ENCODE measurements at regions not wholly inside any gene's neighbourhood (a gene's known extent, or its start where the extent isn't known, plus 50 kb on each side); places are given as distances from the start of the nearest gene placed in this dataset.

DNA sequence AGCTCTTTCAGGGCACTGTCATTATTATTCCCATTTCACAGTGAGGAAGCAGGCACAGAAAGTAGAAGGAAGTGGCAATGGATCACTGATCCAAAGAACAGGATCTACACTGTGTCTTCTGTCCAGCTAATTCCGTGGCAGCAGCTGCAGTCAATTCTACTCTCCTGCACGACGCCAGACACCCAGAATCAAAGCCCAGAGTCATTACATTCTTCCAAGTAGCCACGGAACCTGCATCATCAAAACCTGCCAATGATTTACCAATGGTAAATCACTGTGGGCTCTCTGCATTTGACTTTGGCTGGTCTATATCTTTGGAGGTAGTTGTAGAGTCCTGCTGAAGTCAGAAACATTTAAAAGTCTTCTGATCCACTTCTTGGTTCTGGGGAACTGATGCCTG is 767.7 kb downstream of the LIG4 start:
- Histone ChIP-seq H3K9me1 (replicated peaks; ENCODE audit: control insufficient read depth, extremely low read depth, insufficient read depth, low read length) (no peaks in the 10 kb centered on the region), H4K20me1 (replicated peaks; ENCODE audit: control insufficient read depth, extremely low read depth, insufficient read depth, low read length) (no peaks in the 10 kb centered on the region), H2AFZ (ENCODE audit: low read depth, low read length) (no peak overlapping the region), H3K36me3 (ENCODE audit: control insufficient read depth in 2 of 2, extremely low read depth in 1 of 2, insufficient read depth in 2 of 2, low read length in 2 of 2) (no peaks in the 10 kb centered on the region), H3K9me3 (replicated peaks; ENCODE audit: control insufficient read depth, insufficient read depth, low read length) (no peaks in the 10 kb centered on the region), H3K4me2 (ENCODE audit: insufficient read depth, low read length) (no peak overlapping the region), H3K9ac (replicated peaks; ENCODE audit: extremely low read depth, insufficient read depth, low read length) (no peak overlapping the region), H3K4me3 (replicated peaks in 1 of 3; ENCODE audit: insufficient read depth in 1 of 3, low read depth in 1 of 3, low read length in 3 of 3) (no peak overlapping the region), H3K79me2 (ENCODE audit: control insufficient read depth, insufficient read depth, low read length) (no peaks in the 10 kb centered on the region), H3K27ac (ENCODE audit: insufficient read depth, low read depth, low read length) (no peak overlapping the region), H3K27me3 (ENCODE audit: control insufficient read depth in 2 of 2, insufficient read depth in 2 of 2, low read length in 2 of 2) (no peaks in the 10 kb centered on the region), H3K4me1 (ENCODE audit: control insufficient read depth, extremely low read depth, insufficient read depth, low read length) (peaks cover 23% of the 10 kb centered on the region)
- ChIA-PET CTCF (no interaction called here), POLR2A (no interaction called here)
- no TSS peak for BruUV-seq (replicated peaks)
- DNase-seq (ENCODE audit: low read depth, low spot score) (no peak), FAIRE-seq (no peak)
- dilution Hi-C loops (cut with MboI; ENCODE audit: extremely low pct_ligation_motif_present, low sequenced_read_pairs): no loop called here
- intact Hi-C loops (cut with micrococcal nuclease): no loop called here
- TF ChIP-seq, protein P1, sequence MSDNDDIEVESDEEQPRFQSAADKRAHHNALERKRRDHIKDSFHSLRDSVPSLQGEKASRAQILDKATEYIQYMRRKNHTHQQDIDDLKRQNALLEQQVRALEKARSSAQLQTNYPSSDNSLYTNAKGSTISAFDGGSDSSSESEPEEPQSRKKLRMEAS (IDR thresholded peaks at IDR 0.05; ENCODE audit: insufficient read depth, insufficient read length): no peak
- TF ChIP-seq MYC (IDR thresholded peaks at IDR 0.05; ENCODE audit: low read depth, low read length) (no peak), POLR2AphosphoS5 (IDR thresholded peaks at IDR 0.05; ENCODE audit: insufficient read depth, low read depth, low read length) (no peak), POLR2A (IDR thresholded peaks at IDR 0.05; ENCODE audit: low read depth, low read length) (no peak), JUN (IDR thresholded peaks at IDR 0.05; ENCODE audit: borderline replicate concordance, insufficient read depth, insufficient read length, low read depth) (no peak), GATA2 (IDR thresholded peaks at IDR 0.05; ENCODE audit: insufficient read depth, insufficient read length, low read depth, low read length) (no peak), EZH2 (IDR thresholded peaks at IDR 0.05; ENCODE audit: borderline replicate concordance, low read depth, low read length, severe bottlenecking) (no peak), FOS (IDR thresholded peaks at IDR 0.05; ENCODE audit: borderline replicate concordance, insufficient read depth, low read length) (no peak)
- TF ChIP-seq, protein P2, sequence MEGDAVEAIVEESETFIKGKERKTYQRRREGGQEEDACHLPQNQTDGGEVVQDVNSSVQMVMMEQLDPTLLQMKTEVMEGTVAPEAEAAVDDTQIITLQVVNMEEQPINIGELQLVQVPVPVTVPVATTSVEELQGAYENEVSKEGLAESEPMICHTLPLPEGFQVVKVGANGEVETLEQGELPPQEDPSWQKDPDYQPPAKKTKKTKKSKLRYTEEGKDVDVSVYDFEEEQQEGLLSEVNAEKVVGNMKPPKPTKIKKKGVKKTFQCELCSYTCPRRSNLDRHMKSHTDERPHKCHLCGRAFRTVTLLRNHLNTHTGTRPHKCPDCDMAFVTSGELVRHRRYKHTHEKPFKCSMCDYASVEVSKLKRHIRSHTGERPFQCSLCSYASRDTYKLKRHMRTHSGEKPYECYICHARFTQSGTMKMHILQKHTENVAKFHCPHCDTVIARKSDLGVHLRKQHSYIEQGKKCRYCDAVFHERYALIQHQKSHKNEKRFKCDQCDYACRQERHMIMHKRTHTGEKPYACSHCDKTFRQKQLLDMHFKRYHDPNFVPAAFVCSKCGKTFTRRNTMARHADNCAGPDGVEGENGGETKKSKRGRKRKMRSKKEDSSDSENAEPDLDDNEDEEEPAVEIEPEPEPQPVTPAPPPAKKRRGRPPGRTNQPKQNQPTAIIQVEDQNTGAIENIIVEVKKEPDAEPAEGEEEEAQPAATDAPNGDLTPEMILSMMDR (IDR thresholded peaks at IDR 0.05; ENCODE audit: extremely low read depth in 1 of 2, insufficient read depth in 1 of 2, low read depth in 1 of 2, low read length in 2 of 2): no peak
